Nephron progenitor cell (in vitro differentiated cells): ENCODE measurements at regions not wholly inside any gene's neighbourhood (a gene's known extent, or its start where the extent isn't known, plus 50 kb on each side); places are given as distances from the start of the nearest gene placed in this dataset.

Source experiments
- DNase-seq: peaks from one replicate; pipeline ENCODE4 v3.0.0; 2021
- H3K27ac Mint-ChIP-seq: 2 replicates; pipeline ENCODE4 v1.8.0; 2021; ENCODE audit warnings: mild to moderate bottlenecking, moderate library complexity, mixed read lengths
- H3K27me3 Mint-ChIP-seq: 2 replicates; pipeline ENCODE4 v1.8.0; 2021; ENCODE audit warnings: mild to moderate bottlenecking, low read depth, mixed read lengths; ENCODE audit not compliant: poor library complexity
- H3K36me3 Mint-ChIP-seq: 2 replicates; pipeline ENCODE4 v1.8.0; 2021; ENCODE audit warnings: low read depth, mixed read lengths
- H3K4me1 Mint-ChIP-seq: 2 replicates; pipeline ENCODE4 v1.8.0; 2021; ENCODE audit warnings: mixed read lengths
- H3K4me3 Mint-ChIP-seq: 2 replicates; pipeline ENCODE4 v1.8.0; 2021; ENCODE audit warnings: mild to moderate bottlenecking, moderate library complexity, mixed read lengths
- H3K9me3 Mint-ChIP-seq: 2 replicates; pipeline ENCODE4 v1.8.0; 2021; ENCODE audit warnings: mild to moderate bottlenecking, moderate library complexity, mixed read lengths
- TF ChIP-seq, protein P1 (sequence below): fragments of 200-600 bp; sonication (generic); IDR thresholded peaks from 2 replicates; pipeline ENCODE4 v1.5.0; 2021; ENCODE audit warnings: antibody characterized with exemption

DNA sequence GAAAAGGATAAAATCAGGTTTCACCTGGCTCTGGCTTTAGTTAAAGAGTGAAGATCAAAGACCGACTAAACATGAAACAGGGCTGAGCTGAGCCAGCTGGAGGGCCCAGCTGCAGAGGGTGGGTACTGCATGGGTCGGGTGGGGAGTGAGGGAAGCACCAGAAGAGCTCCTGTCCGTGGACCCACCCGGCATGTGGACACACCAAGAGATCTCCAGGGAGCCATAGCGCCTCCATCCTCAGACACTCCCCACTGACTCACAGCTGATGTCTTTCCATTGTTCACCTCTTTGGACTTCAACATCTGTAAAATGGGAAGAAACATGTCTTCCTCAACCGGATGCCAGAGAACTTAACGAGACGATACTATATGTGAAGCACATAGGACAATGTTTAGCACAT lies 178.3 kb upstream of the KLHL29 start:
- Mint-ChIP-seq H3K36me3 (no peaks in the 10 kb centered on the region), H3K4me3 (no peak overlapping the region), H3K4me1 (no peaks in the 10 kb centered on the region), H3K27me3 (peaks cover 16% of the 10 kb centered on the region), H3K9me3 (no peaks in the 10 kb centered on the region), H3K27ac (no peak overlapping the region)
- no peak for DNase-seq
- TF ChIP-seq, protein P1, sequence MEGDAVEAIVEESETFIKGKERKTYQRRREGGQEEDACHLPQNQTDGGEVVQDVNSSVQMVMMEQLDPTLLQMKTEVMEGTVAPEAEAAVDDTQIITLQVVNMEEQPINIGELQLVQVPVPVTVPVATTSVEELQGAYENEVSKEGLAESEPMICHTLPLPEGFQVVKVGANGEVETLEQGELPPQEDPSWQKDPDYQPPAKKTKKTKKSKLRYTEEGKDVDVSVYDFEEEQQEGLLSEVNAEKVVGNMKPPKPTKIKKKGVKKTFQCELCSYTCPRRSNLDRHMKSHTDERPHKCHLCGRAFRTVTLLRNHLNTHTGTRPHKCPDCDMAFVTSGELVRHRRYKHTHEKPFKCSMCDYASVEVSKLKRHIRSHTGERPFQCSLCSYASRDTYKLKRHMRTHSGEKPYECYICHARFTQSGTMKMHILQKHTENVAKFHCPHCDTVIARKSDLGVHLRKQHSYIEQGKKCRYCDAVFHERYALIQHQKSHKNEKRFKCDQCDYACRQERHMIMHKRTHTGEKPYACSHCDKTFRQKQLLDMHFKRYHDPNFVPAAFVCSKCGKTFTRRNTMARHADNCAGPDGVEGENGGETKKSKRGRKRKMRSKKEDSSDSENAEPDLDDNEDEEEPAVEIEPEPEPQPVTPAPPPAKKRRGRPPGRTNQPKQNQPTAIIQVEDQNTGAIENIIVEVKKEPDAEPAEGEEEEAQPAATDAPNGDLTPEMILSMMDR = no peak

GRCh38 chr2:23207871-23208270 lies 177.1 kb upstream of the KLHL29 start:
- H3K4me1 Mint-ChIP-seq = no peaks in the 10 kb centered on the region
- peaks cover 16% of the 10 kb centered on the region for H3K27me3 Mint-ChIP-seq
- no peaks in the 10 kb centered on the region for H3K9me3 Mint-ChIP-seq
- H3K36me3 Mint-ChIP-seq = no peaks in the 10 kb centered on the region
- no peak overlapping the region for H3K27ac Mint-ChIP-seq
- no peak overlapping the region for H3K4me3 Mint-ChIP-seq
- TF ChIP-seq, protein P1 = no peak
- no peak for DNase-seq

DNA sequence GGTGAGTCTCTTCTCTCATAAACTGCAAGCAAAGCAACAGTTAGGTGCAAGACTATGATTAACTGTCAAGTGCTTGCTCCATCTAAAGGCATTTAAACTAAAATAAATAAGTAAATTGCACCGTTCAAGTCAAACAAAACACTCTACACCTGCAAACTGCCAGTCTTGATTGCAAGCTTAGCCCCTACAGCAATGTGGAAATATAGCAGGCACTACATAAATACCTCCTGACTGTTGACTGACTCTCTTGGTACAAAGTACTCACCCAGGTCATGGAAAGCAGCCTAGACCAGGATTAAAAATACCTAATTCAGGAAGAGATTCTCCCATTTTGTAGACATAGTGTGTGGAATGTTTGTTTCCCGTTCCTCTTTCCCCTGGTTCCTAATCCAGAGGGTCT lies 176.6 kb upstream of the KLHL29 start:
- TF ChIP-seq, protein P1 = no peak
- Mint-ChIP-seq H3K4me3 (no peak overlapping the region), H3K4me1 (no peaks in the 10 kb centered on the region), H3K36me3 (no peaks in the 10 kb centered on the region), H3K9me3 (no peaks in the 10 kb centered on the region), H3K27ac (no peak overlapping the region), H3K27me3 (peaks cover 16% of the 10 kb centered on the region)
- DNase-seq = no peak

DNA sequence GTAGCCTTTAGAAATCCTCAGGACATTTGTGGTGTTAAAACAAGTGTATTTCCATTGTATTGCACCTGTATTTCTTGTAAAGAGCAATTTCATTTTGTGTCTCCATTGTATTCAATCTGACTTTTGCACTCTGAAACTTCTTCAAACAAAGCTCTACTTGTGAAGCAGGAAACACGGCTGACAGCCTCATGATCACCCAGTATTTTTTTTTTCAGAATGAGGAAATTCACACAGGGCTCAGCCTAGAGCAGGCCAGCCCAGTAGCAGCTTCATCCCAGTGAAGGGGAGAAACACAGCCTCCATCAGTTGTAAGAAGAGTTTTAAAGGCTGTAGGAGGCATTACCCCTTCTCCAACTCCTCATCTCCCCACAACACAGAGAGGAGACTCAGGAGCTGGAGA lies 175.9 kb upstream of the KLHL29 start:
- Mint-ChIP-seq H3K9me3 (no peaks in the 10 kb centered on the region), H3K27me3 (peaks cover 16% of the 10 kb centered on the region), H3K36me3 (no peaks in the 10 kb centered on the region), H3K4me3 (no peak overlapping the region), H3K27ac (no peak overlapping the region), H3K4me1 (no peaks in the 10 kb centered on the region)
- TF ChIP-seq, protein P1 = no peak
- no peak for DNase-seq

DNA sequence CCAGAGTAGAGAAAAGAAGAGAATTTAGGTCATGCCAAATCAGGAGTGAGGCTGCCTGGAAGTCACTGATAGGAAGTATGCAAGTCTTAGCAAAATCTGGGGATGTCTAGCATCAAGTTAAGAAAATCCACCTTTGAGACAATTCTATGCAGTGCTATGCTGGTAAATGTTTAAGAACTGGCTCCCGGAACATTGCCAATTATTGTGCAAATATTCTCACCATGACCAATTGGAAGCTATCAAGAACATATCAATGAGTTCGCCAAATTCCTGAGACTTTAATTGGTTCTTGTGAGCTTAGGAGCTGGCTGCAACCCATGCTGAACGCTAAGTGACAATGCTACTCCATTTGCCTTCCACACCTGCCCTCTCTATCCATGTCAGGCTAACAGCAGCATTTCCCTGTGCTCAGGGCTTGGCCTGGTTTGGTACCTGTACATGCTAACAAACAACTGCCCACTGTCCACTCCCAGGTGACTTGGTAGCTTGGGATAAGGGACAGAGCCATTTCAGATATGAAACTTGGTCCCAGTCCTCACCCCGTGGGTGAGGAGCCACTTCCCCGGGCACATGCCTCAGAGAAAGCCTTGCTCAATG lies 172.9 kb upstream of the KLHL29 start:
- no peaks in the 10 kb centered on the region for H3K9me3 Mint-ChIP-seq
- no peaks in the 10 kb centered on the region for H3K4me1 Mint-ChIP-seq
- no peak overlapping the region for H3K27ac Mint-ChIP-seq
- H3K4me3 Mint-ChIP-seq = no peak overlapping the region
- TF ChIP-seq, protein P1 = no peak
- peaks cover 16% of the 10 kb centered on the region for H3K27me3 Mint-ChIP-seq
- no peaks in the 10 kb centered on the region for H3K36me3 Mint-ChIP-seq
- DNase-seq = no peak

- no peak overlapping the region for H3K27ac Mint-ChIP-seq
- H3K4me3 Mint-ChIP-seq = no peak overlapping the region
- H3K27me3 Mint-ChIP-seq = peaks cover 11% of the 10 kb centered on the region
- no peaks in the 10 kb centered on the region for H3K36me3 Mint-ChIP-seq
- no peak for DNase-seq
- TF ChIP-seq, protein P1 = no peak
- H3K9me3 Mint-ChIP-seq = no peaks in the 10 kb centered on the region
- H3K4me1 Mint-ChIP-seq = no peaks in the 10 kb centered on the region
Observed at GRCh38 chr2:23213196-23213595, 171.8 kb upstream of the KLHL29 start.
